Left cardiac atrium (tissue), 4 donors: ENCODE measurements at regions not wholly inside any gene's neighbourhood (a gene's known extent, or its start where the extent isn't known, plus 50 kb on each side); places are given as distances from the start of the nearest gene placed in this dataset.
"Not testable (repeated sequence)": the region's sequence is repeated elsewhere in the genome, so short reads cannot be mapped to it uniquely, and the experiment has no call there.

Experiments
- ATAC-seq, 2 donors: fragments of 200-7000 bp; cut with Tn5 transposase; one replicate each; pipeline ENCODE4 v1.9.1; 2020; ENCODE audit warnings: mild to moderate bottlenecking in 2 of 2, moderate library complexity in 2 of 2
- DNase-seq: peaks from one replicate; pipeline ENCODE4 v3.0.0-alpha.2; 2020
- intact Hi-C, 2 donors: fragments of 100-400 bp; cut with DNase I; formaldehyde crosslinking; loops; one replicate each; pipeline versions ENCODE4 v1.14.1 to v1.15.1; 2022 to 2023
- donor health status: DM: no; HTN: yes; CAD: no.
- donor health status: DM: no; HTN: yes; CAD: no; lungs with severe emphysema.
- donor health status: DM: yes; HTN: yes; CAD: no.
- donor health status: Dilated cardiomyopathy.

- DNase-seq, intact Hi-C loops, ATAC-seq: not testable (repeated sequence)
These were observed 1022.6 kb downstream of the RAB28 start for GRCh38 chr4:12461576-12461975.

- no peak for ATAC-seq
- DNase-seq: no peak
- intact Hi-C loops: no loop called here
These were observed 1025.0 kb downstream of the RAB28 start for GRCh38 chr4:12459126-12459525.

GRCh38 chr4:12458621-12459020 is 1025.5 kb downstream of the RAB28 start:
- DNase-seq (no peak), ATAC-seq (no peak)
- intact Hi-C loops: no loop called here

GRCh38 chr4:12452291-12452690 is 1023.6 kb upstream of the HS3ST1 start:
- intact Hi-C loops: no loop called here
- DNase-seq (no peak), ATAC-seq (no peak)

GRCh38 chr4:12447451-12447850 is 1018.8 kb upstream of the HS3ST1 start:
- intact Hi-C loops: loop anchor here in 1 of 2 donors (2.0 kb wide), 1 partner anchor 41 kb away; no protein-coding TSS in a partner anchor

GRCh38 chr4:12446657-12447185 is 1018.0 kb upstream of the HS3ST1 start:
- peak in 1 of 2 donors; percentile 29 for ATAC-seq
- DNase-seq: no peak
- intact Hi-C loops: loop anchor here in 1 of 2 donors (2.0 kb wide), 1 partner anchor 42 kb away; no protein-coding TSS in a partner anchor

More at GRCh38 chr4:12447451-12447850, 1018.8 kb upstream of the HS3ST1 start:
- ATAC-seq (no peak), DNase-seq (no peak)

GRCh38 chr4:12446256-12446655 is 1017.6 kb upstream of the HS3ST1 start:
- intact Hi-C loops: loop anchor here in 1 of 2 donors (2.0 kb wide), 1 partner anchor 43 kb away; no protein-coding TSS in a partner anchor
- DNase-seq (peak; percentile 21), ATAC-seq (peak; percentile 68 to 82)

- no peak for DNase-seq
- ATAC-seq: no peak
- intact Hi-C loops: loop anchor here in 1 of 2 donors (2.0 kb wide), 1 partner anchor 43 kb away; no protein-coding TSS in a partner anchor
These were observed 1017.1 kb upstream of the HS3ST1 start for GRCh38 chr4:12445711-12446235.

- ATAC-seq (no peak), DNase-seq (no peak)
- intact Hi-C loops: no loop called here
These were observed 1011.1 kb upstream of the HS3ST1 start for GRCh38 chr4:12439633-12440305.

GRCh38 chr4:12431259-12431658 is 1002.6 kb upstream of the HS3ST1 start:
- ATAC-seq: not testable (repeated sequence)

GRCh38 chr4:12421364-12421763 is 992.7 kb upstream of the HS3ST1 start:
- no peak for ATAC-seq
- intact Hi-C loops: no loop called here
- DNase-seq: no peak

More at GRCh38 chr4:12431259-12431658, 1002.6 kb upstream of the HS3ST1 start:
- DNase-seq, intact Hi-C loops: not testable (repeated sequence)

- no peak for DNase-seq
- ATAC-seq: no peak
- intact Hi-C loops: no loop called here
These were observed 988.1 kb upstream of the HS3ST1 start for GRCh38 chr4:12416755-12417154.

- intact Hi-C loops: no loop called here
- ATAC-seq: no peak
- no peak for DNase-seq
These were observed 985.6 kb upstream of the HS3ST1 start for GRCh38 chr4:12414181-12414812.

GRCh38 chr4:12411072-12411471 is 982.4 kb upstream of the HS3ST1 start:
- ATAC-seq: peak in 1 of 2 donors; percentile 63
- DNase-seq: no peak
- intact Hi-C loops: no loop called here

- DNase-seq (no peak), ATAC-seq (peak in 1 of 2 donors; percentile 94)
- intact Hi-C loops: no loop called here
These were observed 981.0 kb upstream of the HS3ST1 start for GRCh38 chr4:12409507-12410190.

GRCh38 chr4:12408364-12408763 is 979.7 kb upstream of the HS3ST1 start:
- intact Hi-C loops: no loop called here
- no peak for ATAC-seq
- no peak for DNase-seq

GRCh38 chr4:12403175-12403574 is 974.5 kb upstream of the HS3ST1 start:
- no peak for DNase-seq
- no peak for ATAC-seq
- intact Hi-C loops: no loop called here

- ATAC-seq (no peak), DNase-seq (no peak)
- intact Hi-C loops: loop anchor here in 1 of 2 donors (10.0 kb wide), 1 partner anchor 225 kb away; no protein-coding TSS in a partner anchor
These were observed 971.1 kb upstream of the HS3ST1 start for GRCh38 chr4:12399781-12400180.

GRCh38 chr4:12393631-12394262 is 965.1 kb upstream of the HS3ST1 start:
- intact Hi-C loops: loop anchor here in 1 of 2 donors (10.0 kb wide), 1 partner anchor 219 kb away; no protein-coding TSS in a partner anchor
- ATAC-seq (peak in 1 of 2 donors; percentile 70), DNase-seq (no peak)
